ENCODE measurements at regions not wholly inside any gene's neighbourhood (a gene's known extent, or its start where the extent isn't known, plus 50 kb on each side); places are given as distances from the start of the nearest gene placed in this dataset.

DNA sequence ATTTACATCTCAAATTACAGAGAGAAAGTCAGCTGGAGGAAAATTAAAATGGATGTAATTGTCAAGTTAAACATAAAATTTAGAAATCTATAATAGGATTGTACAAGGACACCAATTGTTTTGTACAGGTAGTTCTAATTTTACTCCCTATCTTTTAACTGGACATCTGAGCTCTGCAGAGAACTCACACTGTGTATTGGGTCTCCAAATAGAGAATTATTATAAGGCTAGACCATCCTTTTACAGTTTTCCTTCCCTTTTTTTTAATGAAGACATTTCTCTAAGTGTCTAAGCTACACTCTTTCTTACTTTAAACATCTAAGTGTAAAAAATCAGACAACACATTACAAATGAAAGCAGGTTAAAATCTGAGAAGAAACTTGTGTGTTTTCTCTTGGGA lies 78.4 kb upstream of the GC start:
- TF ChIP-seq, protein P1, sequence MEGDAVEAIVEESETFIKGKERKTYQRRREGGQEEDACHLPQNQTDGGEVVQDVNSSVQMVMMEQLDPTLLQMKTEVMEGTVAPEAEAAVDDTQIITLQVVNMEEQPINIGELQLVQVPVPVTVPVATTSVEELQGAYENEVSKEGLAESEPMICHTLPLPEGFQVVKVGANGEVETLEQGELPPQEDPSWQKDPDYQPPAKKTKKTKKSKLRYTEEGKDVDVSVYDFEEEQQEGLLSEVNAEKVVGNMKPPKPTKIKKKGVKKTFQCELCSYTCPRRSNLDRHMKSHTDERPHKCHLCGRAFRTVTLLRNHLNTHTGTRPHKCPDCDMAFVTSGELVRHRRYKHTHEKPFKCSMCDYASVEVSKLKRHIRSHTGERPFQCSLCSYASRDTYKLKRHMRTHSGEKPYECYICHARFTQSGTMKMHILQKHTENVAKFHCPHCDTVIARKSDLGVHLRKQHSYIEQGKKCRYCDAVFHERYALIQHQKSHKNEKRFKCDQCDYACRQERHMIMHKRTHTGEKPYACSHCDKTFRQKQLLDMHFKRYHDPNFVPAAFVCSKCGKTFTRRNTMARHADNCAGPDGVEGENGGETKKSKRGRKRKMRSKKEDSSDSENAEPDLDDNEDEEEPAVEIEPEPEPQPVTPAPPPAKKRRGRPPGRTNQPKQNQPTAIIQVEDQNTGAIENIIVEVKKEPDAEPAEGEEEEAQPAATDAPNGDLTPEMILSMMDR (conservative IDR thresholded peaks at IDR 0.05), result no peak
- H3K36me3 Mint-ChIP-seq (ENCODE audit: low read depth), result peaks cover 5% of the 10 kb centered on the region

DNA sequence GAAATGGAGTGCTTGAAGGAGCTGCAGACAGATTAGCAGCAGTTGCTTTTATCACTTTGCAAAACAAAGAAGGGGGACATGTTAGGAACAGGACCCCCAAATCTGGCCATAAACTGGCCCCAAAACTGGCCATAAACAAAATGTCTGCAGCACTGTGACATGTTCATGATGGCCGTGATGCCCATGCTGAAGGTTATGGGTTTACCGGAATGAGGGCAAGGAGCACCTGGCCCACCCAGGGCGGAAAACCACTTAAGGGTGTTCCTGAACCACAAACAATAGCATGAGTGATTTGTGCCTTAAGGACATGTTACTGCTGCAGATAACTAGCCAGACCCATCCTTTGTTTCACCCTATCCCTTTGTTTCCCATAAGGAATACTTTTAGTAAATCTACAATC lies 79.6 kb upstream of the GC start:
- TF ChIP-seq, protein P1 (conservative IDR thresholded peaks at IDR 0.05), result no peak
- H3K4me3 Mint-ChIP-seq, result no peak overlapping the region
- no peak overlapping the region for H3K27ac Mint-ChIP-seq (ENCODE audit: unreplicated experiment)
- H3K4me1 Mint-ChIP-seq, result no peaks in the 10 kb centered on the region
- H3K9me3 Mint-ChIP-seq, result peaks cover 13% of the 10 kb centered on the region
- DNase-seq (ENCODE audit: low read depth, low spot score), result no peak
- peaks cover 5% of the 10 kb centered on the region for H3K36me3 Mint-ChIP-seq (ENCODE audit: low read depth)
- no peaks in the 10 kb centered on the region for H3K27me3 Mint-ChIP-seq (ENCODE audit: low read depth)

More for the DNA sequence above, 78.4 kb upstream of the GC start:
- H3K4me3 Mint-ChIP-seq, result no peak overlapping the region
- no peak for DNase-seq (ENCODE audit: low read depth, low spot score)
- H3K27ac Mint-ChIP-seq (ENCODE audit: unreplicated experiment), result no peak overlapping the region
- H3K9me3 Mint-ChIP-seq, result peaks cover 13% of the 10 kb centered on the region
- no peaks in the 10 kb centered on the region for H3K27me3 Mint-ChIP-seq (ENCODE audit: low read depth)
- no peaks in the 10 kb centered on the region for H3K4me1 Mint-ChIP-seq

DNA sequence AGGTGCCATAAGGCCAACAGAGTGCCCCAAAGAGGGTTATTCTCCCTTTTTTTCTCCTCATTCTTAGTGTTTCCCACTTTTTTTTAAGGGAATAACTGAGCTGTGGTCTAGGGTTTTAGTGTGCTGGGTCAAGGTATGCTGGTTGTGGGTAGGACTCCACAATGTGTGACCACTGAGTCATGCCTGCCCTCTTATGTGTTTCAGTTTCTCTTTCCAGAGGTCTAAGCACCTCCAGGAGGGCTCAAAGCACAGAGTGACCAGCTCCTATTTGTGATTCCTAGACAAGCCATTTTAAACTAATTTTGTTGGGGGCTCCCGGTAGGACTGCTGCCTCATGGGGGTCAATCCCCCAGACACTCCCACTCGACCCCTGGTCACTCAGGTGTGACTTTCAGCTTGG lies 80.5 kb upstream of the GC start:
- TF ChIP-seq, protein P1 (conservative IDR thresholded peaks at IDR 0.05), result no peak
- Mint-ChIP-seq H3K27me3 (ENCODE audit: low read depth) (no peaks in the 10 kb centered on the region), H3K4me1 (no peaks in the 10 kb centered on the region), H3K4me3 (no peak overlapping the region), H3K36me3 (ENCODE audit: low read depth) (peaks cover 5% of the 10 kb centered on the region), H3K27ac (ENCODE audit: unreplicated experiment) (no peak overlapping the region), H3K9me3 (peaks cover 13% of the 10 kb centered on the region)
- DNase-seq (ENCODE audit: low read depth, low spot score), result no peak

DNA sequence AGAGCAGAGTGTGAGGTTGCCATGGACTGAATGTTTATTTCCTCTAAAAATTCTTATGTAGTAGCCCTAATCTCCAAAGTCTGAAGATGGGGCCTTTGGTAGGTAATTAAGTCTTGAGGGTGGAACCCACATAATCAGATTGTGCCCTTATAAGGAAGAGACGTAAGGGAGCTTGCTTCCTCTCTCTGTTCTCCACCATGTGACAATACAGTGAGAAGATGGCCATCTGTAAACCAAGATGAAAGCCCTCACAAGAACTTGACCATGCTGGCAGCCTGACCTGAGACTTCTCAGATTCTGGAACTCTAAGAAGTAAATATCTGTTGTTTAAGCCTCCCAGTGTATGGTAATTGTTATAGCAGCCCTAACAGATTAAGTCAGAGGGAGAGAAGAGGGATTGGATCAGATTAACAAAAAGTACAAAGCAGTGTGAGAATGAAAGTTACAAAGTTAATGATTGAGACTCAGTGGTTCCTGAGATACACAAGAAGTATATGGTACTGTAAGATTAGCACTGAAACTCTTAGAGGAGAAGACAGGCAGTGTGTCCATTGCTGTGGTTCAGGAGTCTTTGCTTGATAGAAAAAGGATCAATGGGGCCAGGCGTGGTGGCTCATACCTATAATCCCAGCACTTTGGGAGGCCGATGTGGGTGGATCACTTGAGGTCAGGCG lies 82.5 kb upstream of the GC start:
- Mint-ChIP-seq H3K4me3 (no peak overlapping the region), H3K27me3 (ENCODE audit: low read depth) (no peaks in the 10 kb centered on the region), H3K9me3 (peaks cover 11% of the 10 kb centered on the region), H3K4me1 (no peaks in the 10 kb centered on the region), H3K27ac (ENCODE audit: unreplicated experiment) (no peak overlapping the region), H3K36me3 (ENCODE audit: low read depth) (peaks cover 3% of the 10 kb centered on the region)
- TF ChIP-seq, protein P1 (conservative IDR thresholded peaks at IDR 0.05), result no peak
- no peak for DNase-seq (ENCODE audit: low read depth, low spot score)

DNA sequence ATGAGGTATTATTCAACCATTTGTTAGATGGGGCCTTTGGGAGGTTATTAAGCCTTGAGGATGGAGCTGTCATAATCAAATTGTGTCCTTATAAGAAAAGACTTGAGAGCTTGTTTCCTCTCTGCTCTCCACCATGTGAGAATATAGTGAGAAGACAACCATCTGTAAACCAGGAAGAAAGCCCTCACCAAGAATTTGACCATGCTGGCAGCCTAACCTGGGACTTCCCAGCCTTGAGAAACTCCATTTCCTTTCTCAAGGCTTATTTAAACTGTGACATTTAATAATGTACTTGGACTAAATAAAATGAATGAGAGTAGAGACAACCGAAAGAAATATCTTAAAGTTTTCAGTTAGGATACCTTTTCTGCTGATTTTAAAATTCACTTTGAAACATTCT lies 83.7 kb upstream of the GC start:
- Mint-ChIP-seq H3K27ac (ENCODE audit: unreplicated experiment) (no peak overlapping the region), H3K36me3 (ENCODE audit: low read depth) (peaks cover 3% of the 10 kb centered on the region), H3K9me3 (peaks cover 11% of the 10 kb centered on the region), H3K27me3 (ENCODE audit: low read depth) (no peaks in the 10 kb centered on the region), H3K4me1 (no peaks in the 10 kb centered on the region), H3K4me3 (no peak overlapping the region)
- TF ChIP-seq, protein P1 (conservative IDR thresholded peaks at IDR 0.05), result no peak
- DNase-seq (ENCODE audit: low read depth, low spot score), result no peak

All from neural crest cell (in vitro differentiated cells).